CD4-positive, alpha-beta T cell treated with Interleukin-6 at 100 ng/mL for 8 hours (primary cell): ENCODE measurements at regions not wholly inside any gene's neighbourhood (a gene's known extent, or its start where the extent isn't known, plus 50 kb on each side); places are given as distances from the start of the nearest gene placed in this dataset.

ENCODE experiments used
- DNase-seq: peaks from one replicate; pipeline ENCODE4 v3.0.0-alpha.2; 2020; ENCODE audit warnings: mixed read lengths, low spot score

- DNase-seq = no peak
Observed at GRCh38 chr20:56996533-56996932, 269.9 kb downstream of the BMP7 start.

GRCh38 chr20:56998438-56998837, 268.0 kb downstream of the BMP7 start:
- DNase-seq = no peak

- DNase-seq = no peak
Observed at GRCh38 chr20:57000441-57000968, 265.9 kb downstream of the BMP7 start.

- no peak for DNase-seq
Observed at GRCh38 chr20:57001126-57001767, 265.2 kb downstream of the BMP7 start.

GRCh38 chr20:57002066-57002570, 264.3 kb downstream of the BMP7 start:
- DNase-seq = no peak

GRCh38 chr20:57003012-57003411, 263.4 kb downstream of the BMP7 start:
- DNase-seq = no peak

GRCh38 chr20:57004416-57004815, 262.0 kb downstream of the BMP7 start:
- DNase-seq = no peak

- no peak for DNase-seq
Observed at GRCh38 chr20:57004951-57005933, 261.2 kb downstream of the BMP7 start.

GRCh38 chr20:57006411-57007170, 259.9 kb downstream of the BMP7 start:
- DNase-seq = no peak

GRCh38 chr20:57007171-57007540, 259.3 kb downstream of the BMP7 start:
- no peak for DNase-seq

GRCh38 chr20:57008217-57008616, 258.2 kb downstream of the BMP7 start:
- DNase-seq = no peak

- DNase-seq = no peak
Observed at GRCh38 chr20:57009355-57009754, 257.1 kb downstream of the BMP7 start.

GRCh38 chr20:57009775-57010174, 256.7 kb downstream of the BMP7 start:
- DNase-seq = no peak

GRCh38 chr20:57012691-57013090, 253.8 kb downstream of the BMP7 start:
- no peak for DNase-seq

GRCh38 chr20:57013217-57013616, 253.2 kb downstream of the BMP7 start:
- DNase-seq = no peak

GRCh38 chr20:57013741-57014140, 252.7 kb downstream of the BMP7 start:
- DNase-seq = no peak

GRCh38 chr20:57020364-57020763, 246.1 kb downstream of the BMP7 start:
- no peak for DNase-seq

GRCh38 chr20:57022306-57022705, 244.1 kb downstream of the BMP7 start:
- DNase-seq = no peak

- DNase-seq = no peak
Observed at GRCh38 chr20:57023007-57023406, 243.4 kb downstream of the BMP7 start.

GRCh38 chr20:57023997-57024396, 242.4 kb downstream of the BMP7 start:
- no peak for DNase-seq

- no peak for DNase-seq
Observed at GRCh38 chr20:57024849-57025248, 241.6 kb downstream of the BMP7 start.

- DNase-seq = no peak
Observed at GRCh38 chr20:57025261-57025660, 241.2 kb downstream of the BMP7 start.
